HCT116 (cell line): ENCODE measurements at regions not wholly inside any gene's neighbourhood (a gene's known extent, or its start where the extent isn't known, plus 50 kb on each side); places are given as distances from the start of the nearest gene placed in this dataset.

ENCODE experiments used
- ATAC-seq: fragments of 200-7000 bp; cut with Tn5 transposase; 2 replicates; pipeline ENCODE4 v1.9.1; 2020; ENCODE audit warnings: mild to moderate bottlenecking, moderate library complexity
- BruUV-seq: library from RNA; stranded (reverse); fragments of 400-500 nt; replicated peaks from 2 replicates; lab custom pipeline; 2021; lab: Mats Ljungman, UMichigan
- CTCF ChIA-PET: fragments of 300-600 bp; sonication (Branson Sonifier 250); formaldehyde crosslinking; loops from one replicate; lab custom pipeline; 2021; ENCODE audit warnings: antibody characterized with exemption; lab: Charles Lee
- POLR2A ChIA-PET: fragments of 300-600, 350-600 bp; sonication (Branson Sonifier 250); formaldehyde crosslinking; loops from one replicate; lab custom pipeline; 2021; ENCODE audit warnings: antibody characterized with exemption; lab: Charles Lee
- RAD21 ChIA-PET, 2 experiments: fragments of 300-600 bp; sonication (Branson Sonifier 250); formaldehyde crosslinking; loops; one replicate each; lab custom pipeline; 2023; ENCODE audit warnings: low total read pairs in 2 of 2; ENCODE audit not compliant: uncharacterized antibody in 2 of 2, unreplicated experiment in 2 of 2, low non-redundant PET in 1 of 2; lab: Charles Lee
- DNase-seq: peaks from one replicate; pipeline ENCODE4 v3.0.0-alpha.2; 2010; ENCODE audit warnings: low read depth, low spot score
- H2AFZ ChIP-seq: fragments of 200-600 bp; shearing (Covaris generic), sonication (generic); 2 replicates; pipeline ENCODE4 v1.6.1; 2017; ENCODE audit warnings: low read depth, mixed run types, mixed read lengths, antibody characterized with exemption, low read length; ENCODE audit not compliant: poor library complexity, severe bottlenecking
- H3K27ac ChIP-seq: 2 replicates; pipeline ENCODE4 v1.5.1; 2012; ENCODE audit warnings: low read depth, low read length
- H3K27me3 ChIP-seq: fragments of 200-600 bp; sonication (generic); 2 replicates; pipeline ENCODE4 v1.6.1; 2016; ENCODE audit warnings: mixed run types, low read length, mixed read lengths; ENCODE audit not compliant: insufficient read depth
- H3K36me3 ChIP-seq, 2 experiments: fragments of 200-500 bp in 1 of 2; fragments of 200-600 bp in 1 of 2; sonication (Bioruptor generic) in 1 of 2; sonication (generic) in 1 of 2; 2 replicates each; pipeline versions ENCODE4 v1.5.1 to v1.6.1; 2014 to 2016; ENCODE audit warnings: low read length in 2 of 2, inconsistent platforms in 1 of 2, mixed read lengths in 1 of 2, mixed run types in 1 of 2; ENCODE audit not compliant: insufficient read depth in 2 of 2, control insufficient read depth in 1 of 2
- H3K4me1 ChIP-seq, 2 experiments: fragments of 200-600 bp in 1 of 2; sonication (generic) in 1 of 2; 2 replicates each; pipeline versions ENCODE4 v1.5.1 to v1.6.1; 2012 to 2017; ENCODE audit warnings: low read length in 2 of 2, inconsistent platforms in 1 of 2, mild to moderate bottlenecking in 1 of 2, mixed read lengths in 1 of 2, mixed run types in 1 of 2, moderate library complexity in 1 of 2; ENCODE audit not compliant: insufficient read depth in 2 of 2, control insufficient read depth in 1 of 2
- H3K4me2 ChIP-seq: fragments of 200-600 bp; sonication (generic); 2 replicates; pipeline ENCODE4 v1.6.1; 2017; ENCODE audit warnings: mixed run types, low read length, mixed read lengths
- H3K4me3 ChIP-seq, 2 experiments: fragments of 200-600 bp in 1 of 2; sonication (generic) in 1 of 2; replicated peaks in 1 of 2; 2 replicates each; pipeline ENCODE4 v1.5.1; 2011 to 2016; ENCODE audit warnings: low read length in 2 of 2, control low read depth in 1 of 2, low read depth in 1 of 2, mild to moderate bottlenecking in 1 of 2, mixed read lengths in 1 of 2, mixed run types in 1 of 2
- H3K79me2 ChIP-seq: fragments of 200-600 bp; sonication (generic); 2 replicates; pipeline ENCODE4 v1.6.1; 2017; ENCODE audit warnings: mild to moderate bottlenecking, mixed run types, low read length, moderate library complexity, mixed read lengths; ENCODE audit not compliant: insufficient read depth
- H3K9ac ChIP-seq: fragments of 200-600 bp; sonication (generic); 2 replicates; pipeline ENCODE4 v1.6.1; 2016; ENCODE audit warnings: low read length, mixed read lengths
- H3K9me2 ChIP-seq: fragments of 200-600 bp; sonication (generic), shearing (Covaris generic); 2 replicates; pipeline ENCODE4 v1.6.1; 2017; ENCODE audit warnings: mixed run types, mild to moderate bottlenecking, moderate library complexity; ENCODE audit not compliant: insufficient read depth
- H3K9me3 ChIP-seq, 2 experiments: fragments of 200-500 bp in 1 of 2; fragments of 200-600 bp in 1 of 2; sonication (Bioruptor generic) in 1 of 2; sonication (generic) in 1 of 2; 2 replicates each; pipeline ENCODE4 v1.6.1; 2014 to 2017; ENCODE audit warnings: low read length in 2 of 2, mixed read lengths in 2 of 2, inconsistent platforms in 1 of 2, low read depth in 1 of 2, mild to moderate bottlenecking in 1 of 2, mixed run types in 1 of 2, moderate library complexity in 1 of 2; ENCODE audit not compliant: control insufficient read depth in 1 of 2, insufficient read depth in 1 of 2
- H4K20me1 ChIP-seq: fragments of 200-600 bp; sonication (generic), shearing (Covaris generic); 2 replicates; pipeline ENCODE4 v1.6.1; 2017; ENCODE audit warnings: mixed run types, mild to moderate bottlenecking, moderate library complexity; ENCODE audit not compliant: insufficient read depth
- CBX3 ChIP-seq: IDR thresholded peaks from 2 replicates; pipeline ENCODE4 v1.6.1; 2012; ENCODE audit warnings: low read depth
- CEBPB ChIP-seq: IDR thresholded peaks from 2 replicates; pipeline ENCODE4 v1.6.1; 2012; ENCODE audit warnings: low read depth
- EGR1 ChIP-seq: IDR thresholded peaks from 2 replicates; pipeline ENCODE4 v1.6.1; 2012; ENCODE audit warnings: low read depth
- ELF1 ChIP-seq: IDR thresholded peaks from 2 replicates; pipeline ENCODE4 v1.6.1; 2012; ENCODE audit warnings: low read depth, borderline replicate concordance
- EZH2 ChIP-seq: fragments of 200-600 bp; sonication (generic); IDR thresholded peaks from 2 replicates; pipeline ENCODE4 v1.6.1; 2017; ENCODE audit warnings: antibody characterized with exemption, mixed run types
- FOSL1 ChIP-seq: IDR thresholded peaks from 2 replicates; pipeline ENCODE4 v1.6.1; 2012; ENCODE audit warnings: low read depth
- POLR2A ChIP-seq: IDR thresholded peaks from 2 replicates; pipeline ENCODE4 v1.7.0; 2011; ENCODE audit warnings: borderline replicate concordance; ENCODE audit not compliant: insufficient read depth, insufficient read length; ENCODE audit errors: extremely low read depth
- POLR2AphosphoS5 ChIP-seq: IDR thresholded peaks from 2 replicates; pipeline ENCODE4 v1.6.1; 2011; ENCODE audit warnings: mild to moderate bottlenecking, low read depth, low read length, moderate library complexity
- RAD21 ChIP-seq: IDR thresholded peaks from 2 replicates; pipeline ENCODE4 v1.6.1; 2012; ENCODE audit warnings: low read depth, mild to moderate bottlenecking
- SIN3A ChIP-seq: IDR thresholded peaks from 2 replicates; pipeline ENCODE4 v1.6.1; 2012; ENCODE audit warnings: low read depth
- SRF ChIP-seq: IDR thresholded peaks from 2 replicates; pipeline ENCODE4 v1.6.1; 2012; ENCODE audit warnings: low read depth
- ZFX ChIP-seq: fragments of 450-650 bp; IDR thresholded peaks from 2 replicates; pipeline ENCODE4 v1.6.1; 2017
- intact Hi-C: fragments of 100-400 bp; cut with micrococcal nuclease; formaldehyde crosslinking; loops from 2 replicates; pipeline ENCODE4 v1.10.0; 2022
- TF ChIP-seq, protein P1 (sequence below), 3 experiments: fragments of 200-600 bp in 1 of 3; sonication (generic) in 1 of 3; IDR thresholded peaks in 2 of 3; conservative IDR thresholded peaks in 1 of 3; 2 replicates each; pipeline ENCODE4 v1.5.1; 2012 to 2017; ENCODE audit warnings: low read depth in 2 of 3, low read length in 2 of 3, antibody characterized with exemption in 1 of 3, borderline replicate concordance in 1 of 3, control low read depth in 1 of 3, mild to moderate bottlenecking in 1 of 3, mixed read lengths in 1 of 3, mixed run types in 1 of 3, moderate library complexity in 1 of 3; ENCODE audit not compliant: insufficient read depth in 1 of 3
- TF ChIP-seq, protein P2 (sequence below): IDR thresholded peaks from 2 replicates; pipeline ENCODE4 v1.6.1; 2012
- TF ChIP-seq, protein P3 (sequence below): IDR thresholded peaks from 2 replicates; pipeline ENCODE4 v1.6.1; 2012; ENCODE audit warnings: low read depth
- TF ChIP-seq, protein P4 (sequence below): IDR thresholded peaks from 2 replicates; pipeline ENCODE4 v1.6.1; 2011; ENCODE audit warnings: mild to moderate bottlenecking, low read length, moderate library complexity; ENCODE audit not compliant: insufficient replicate concordance; ENCODE audit errors: extremely low read depth

DNA sequence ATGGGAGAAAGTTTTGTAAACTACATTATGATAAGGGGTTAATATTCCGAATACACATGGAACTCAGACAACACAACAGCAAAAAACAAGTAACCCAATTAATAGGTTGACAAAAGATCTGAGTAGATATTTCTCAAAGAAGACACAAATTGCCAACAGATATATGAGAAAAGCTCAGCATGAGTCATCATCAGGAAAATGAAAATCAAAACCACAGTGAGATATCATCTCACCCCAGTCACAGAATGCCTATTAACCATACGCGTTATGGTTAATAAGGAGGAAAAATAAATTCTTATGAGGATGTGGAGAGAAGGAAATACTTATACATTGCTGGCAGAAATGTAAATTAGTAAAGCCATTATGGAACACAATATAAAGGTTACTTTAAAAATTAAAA is 695.0 kb downstream of the COL12A1 start (continued):
- TF ChIP-seq, protein P1, sequence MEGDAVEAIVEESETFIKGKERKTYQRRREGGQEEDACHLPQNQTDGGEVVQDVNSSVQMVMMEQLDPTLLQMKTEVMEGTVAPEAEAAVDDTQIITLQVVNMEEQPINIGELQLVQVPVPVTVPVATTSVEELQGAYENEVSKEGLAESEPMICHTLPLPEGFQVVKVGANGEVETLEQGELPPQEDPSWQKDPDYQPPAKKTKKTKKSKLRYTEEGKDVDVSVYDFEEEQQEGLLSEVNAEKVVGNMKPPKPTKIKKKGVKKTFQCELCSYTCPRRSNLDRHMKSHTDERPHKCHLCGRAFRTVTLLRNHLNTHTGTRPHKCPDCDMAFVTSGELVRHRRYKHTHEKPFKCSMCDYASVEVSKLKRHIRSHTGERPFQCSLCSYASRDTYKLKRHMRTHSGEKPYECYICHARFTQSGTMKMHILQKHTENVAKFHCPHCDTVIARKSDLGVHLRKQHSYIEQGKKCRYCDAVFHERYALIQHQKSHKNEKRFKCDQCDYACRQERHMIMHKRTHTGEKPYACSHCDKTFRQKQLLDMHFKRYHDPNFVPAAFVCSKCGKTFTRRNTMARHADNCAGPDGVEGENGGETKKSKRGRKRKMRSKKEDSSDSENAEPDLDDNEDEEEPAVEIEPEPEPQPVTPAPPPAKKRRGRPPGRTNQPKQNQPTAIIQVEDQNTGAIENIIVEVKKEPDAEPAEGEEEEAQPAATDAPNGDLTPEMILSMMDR (IDR thresholded peaks at IDR 0.05 in 2 of 3, conservative IDR thresholded peaks at IDR 0.05 in 1 of 3; ENCODE audit: borderline replicate concordance in 1 of 3, insufficient read depth in 1 of 3, low read depth in 2 of 3, low read length in 2 of 3): no peak
- TF ChIP-seq RAD21 (no peak), ZFX (no peak), POLR2AphosphoS5 (no peak), CEBPB (no peak), EGR1 (no peak)
- TF ChIP-seq, protein P2, sequence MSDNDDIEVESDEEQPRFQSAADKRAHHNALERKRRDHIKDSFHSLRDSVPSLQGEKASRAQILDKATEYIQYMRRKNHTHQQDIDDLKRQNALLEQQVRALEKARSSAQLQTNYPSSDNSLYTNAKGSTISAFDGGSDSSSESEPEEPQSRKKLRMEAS: no peak

DNA sequence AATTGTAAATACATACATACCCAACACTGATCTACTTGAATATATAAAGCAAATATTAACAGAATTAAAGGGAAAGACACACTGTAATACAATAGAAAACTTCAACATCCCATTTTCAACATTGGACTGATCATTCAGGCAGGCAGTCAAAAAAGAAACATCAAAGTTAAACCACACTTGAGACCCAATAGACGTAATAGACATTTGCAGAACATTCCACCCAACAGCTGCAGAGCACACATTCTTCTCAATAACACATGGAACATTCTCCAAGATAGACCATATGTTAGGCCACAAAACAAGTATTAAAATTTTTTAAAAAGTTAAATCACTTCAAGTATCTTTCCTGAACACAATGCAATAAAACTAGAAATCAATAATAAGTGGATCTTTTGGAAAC is 698.2 kb downstream of the COL12A1 start:
- ChIA-PET POLR2A (no interaction called here), RAD21 (no interaction called here), CTCF (no interaction called here)
- Histone ChIP-seq H3K4me3 (no peak overlapping the region), H2AFZ (no peak overlapping the region), H3K9ac (no peak overlapping the region), H3K4me2 (no peak overlapping the region), H3K9me3 (no peaks in the 10 kb centered on the region), H3K79me2 (no peaks in the 10 kb centered on the region), H3K36me3 (no peaks in the 10 kb centered on the region), H3K27ac (no peak overlapping the region), H3K4me1 (no peaks in the 10 kb centered on the region), H3K9me2 (no peaks in the 10 kb centered on the region), H4K20me1 (no peaks in the 10 kb centered on the region), H3K27me3 (no peaks in the 10 kb centered on the region)
- ATAC-seq: no peak
- intact Hi-C loops: no loop called here
- no peak for DNase-seq
- TF ChIP-seq EGR1 (no peak), CBX3 (no peak), POLR2AphosphoS5 (no peak), ELF1 (no peak), SIN3A (no peak), CEBPB (no peak), SRF (no peak), EZH2 (no peak), POLR2A (no peak), FOSL1 (no peak)
- TF ChIP-seq, protein P3, sequence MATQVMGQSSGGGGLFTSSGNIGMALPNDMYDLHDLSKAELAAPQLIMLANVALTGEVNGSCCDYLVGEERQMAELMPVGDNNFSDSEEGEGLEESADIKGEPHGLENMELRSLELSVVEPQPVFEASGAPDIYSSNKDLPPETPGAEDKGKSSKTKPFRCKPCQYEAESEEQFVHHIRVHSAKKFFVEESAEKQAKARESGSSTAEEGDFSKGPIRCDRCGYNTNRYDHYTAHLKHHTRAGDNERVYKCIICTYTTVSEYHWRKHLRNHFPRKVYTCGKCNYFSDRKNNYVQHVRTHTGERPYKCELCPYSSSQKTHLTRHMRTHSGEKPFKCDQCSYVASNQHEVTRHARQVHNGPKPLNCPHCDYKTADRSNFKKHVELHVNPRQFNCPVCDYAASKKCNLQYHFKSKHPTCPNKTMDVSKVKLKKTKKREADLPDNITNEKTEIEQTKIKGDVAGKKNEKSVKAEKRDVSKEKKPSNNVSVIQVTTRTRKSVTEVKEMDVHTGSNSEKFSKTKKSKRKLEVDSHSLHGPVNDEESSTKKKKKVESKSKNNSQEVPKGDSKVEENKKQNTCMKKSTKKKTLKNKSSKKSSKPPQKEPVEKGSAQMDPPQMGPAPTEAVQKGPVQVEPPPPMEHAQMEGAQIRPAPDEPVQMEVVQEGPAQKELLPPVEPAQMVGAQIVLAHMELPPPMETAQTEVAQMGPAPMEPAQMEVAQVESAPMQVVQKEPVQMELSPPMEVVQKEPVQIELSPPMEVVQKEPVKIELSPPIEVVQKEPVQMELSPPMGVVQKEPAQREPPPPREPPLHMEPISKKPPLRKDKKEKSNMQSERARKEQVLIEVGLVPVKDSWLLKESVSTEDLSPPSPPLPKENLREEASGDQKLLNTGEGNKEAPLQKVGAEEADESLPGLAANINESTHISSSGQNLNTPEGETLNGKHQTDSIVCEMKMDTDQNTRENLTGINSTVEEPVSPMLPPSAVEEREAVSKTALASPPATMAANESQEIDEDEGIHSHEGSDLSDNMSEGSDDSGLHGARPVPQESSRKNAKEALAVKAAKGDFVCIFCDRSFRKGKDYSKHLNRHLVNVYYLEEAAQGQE: no peak
- TF ChIP-seq, protein P1 (IDR thresholded peaks at IDR 0.05 in 2 of 3, conservative IDR thresholded peaks at IDR 0.05 in 1 of 3; ENCODE audit: borderline replicate concordance in 1 of 3, insufficient read depth in 1 of 3, low read depth in 2 of 3, low read length in 2 of 3): no peak
- TF ChIP-seq, protein P4, sequence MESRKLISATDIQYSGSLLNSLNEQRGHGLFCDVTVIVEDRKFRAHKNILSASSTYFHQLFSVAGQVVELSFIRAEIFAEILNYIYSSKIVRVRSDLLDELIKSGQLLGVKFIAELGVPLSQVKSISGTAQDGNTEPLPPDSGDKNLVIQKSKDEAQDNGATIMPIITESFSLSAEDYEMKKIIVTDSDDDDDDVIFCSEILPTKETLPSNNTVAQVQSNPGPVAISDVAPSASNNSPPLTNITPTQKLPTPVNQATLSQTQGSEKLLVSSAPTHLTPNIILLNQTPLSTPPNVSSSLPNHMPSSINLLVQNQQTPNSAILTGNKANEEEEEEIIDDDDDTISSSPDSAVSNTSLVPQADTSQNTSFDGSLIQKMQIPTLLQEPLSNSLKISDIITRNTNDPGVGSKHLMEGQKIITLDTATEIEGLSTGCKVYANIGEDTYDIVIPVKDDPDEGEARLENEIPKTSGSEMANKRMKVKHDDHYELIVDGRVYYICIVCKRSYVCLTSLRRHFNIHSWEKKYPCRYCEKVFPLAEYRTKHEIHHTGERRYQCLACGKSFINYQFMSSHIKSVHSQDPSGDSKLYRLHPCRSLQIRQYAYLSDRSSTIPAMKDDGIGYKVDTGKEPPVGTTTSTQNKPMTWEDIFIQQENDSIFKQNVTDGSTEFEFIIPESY: no peak
- no TSS peak for BruUV-seq
